Left lung (tissue), 4 donors: ENCODE measurements at regions not wholly inside any gene's neighbourhood (a gene's known extent, or its start where the extent isn't known, plus 50 kb on each side); places are given as distances from the start of the nearest gene placed in this dataset.
"Not testable (repeated sequence)": the region's sequence is repeated elsewhere in the genome, so short reads cannot be mapped to it uniquely, and the experiment has no call there.

Experiments used
- ATAC-seq: fragments of 200-7000 bp; cut with Tn5 transposase; one replicate; pipeline ENCODE4 v1.9.1; 2020; ENCODE audit warnings: moderate library complexity
- DNase-seq, 4 donors: peaks; one replicate each; pipeline ENCODE4 v3.0.0-alpha.2; 2013 to 2020
- H3K27ac ChIP-seq, 2 donors: fragments of 200-600 bp; sonication (generic) in 1 of 2; one replicate each; pipeline versions ENCODE4 v1.5.0 to v1.8.0; 2020 to 2021
- H3K27me3 ChIP-seq, 2 donors: fragments of 200-600 bp; sonication (generic) in 1 of 2; one replicate each; pipeline versions ENCODE4 v1.5.0 to v1.8.0; 2020 to 2021
- H3K36me3 ChIP-seq, 2 donors: fragments of 200-600 bp; sonication (generic) in 1 of 2; one replicate each; pipeline versions ENCODE4 v1.5.0 to v1.8.0; 2020 to 2021
- H3K4me1 ChIP-seq, 2 donors: fragments of 200-600 bp; one replicate each; pipeline ENCODE4 v1.8.0; 2021
- H3K4me3 ChIP-seq, 2 donors: fragments of 200-600 bp; sonication (generic) in 1 of 2; one replicate each; pipeline versions ENCODE4 v1.5.0 to v1.8.0; 2020 to 2021; ENCODE audit warnings: mild to moderate bottlenecking in 1 of 2
- H3K9me3 ChIP-seq, 2 donors: fragments of 200-600 bp; sonication (generic) in 1 of 2; one replicate each; pipeline versions ENCODE4 v1.5.0 to v1.8.0; 2020 to 2021
- CTCF ChIP-seq, 2 donors: fragments of 200-600 bp; sonication (generic) in 1 of 2; IDR thresholded peaks; one replicate each; pipeline versions ENCODE4 v1.5.0 to v1.8.0; 2021; ENCODE audit warnings: antibody characterized with exemption in 2 of 2
- intact Hi-C, 2 donors: fragments of 100-400 bp; cut with DNase I; formaldehyde crosslinking; loops; one replicate each; pipeline versions ENCODE4 v1.11.2 to v1.14.2; 2022
- donor health status: DM: no; HTN: yes; CAD: no.
- donor health status: DM: no; HTN: no; CAD: no.

DNA sequence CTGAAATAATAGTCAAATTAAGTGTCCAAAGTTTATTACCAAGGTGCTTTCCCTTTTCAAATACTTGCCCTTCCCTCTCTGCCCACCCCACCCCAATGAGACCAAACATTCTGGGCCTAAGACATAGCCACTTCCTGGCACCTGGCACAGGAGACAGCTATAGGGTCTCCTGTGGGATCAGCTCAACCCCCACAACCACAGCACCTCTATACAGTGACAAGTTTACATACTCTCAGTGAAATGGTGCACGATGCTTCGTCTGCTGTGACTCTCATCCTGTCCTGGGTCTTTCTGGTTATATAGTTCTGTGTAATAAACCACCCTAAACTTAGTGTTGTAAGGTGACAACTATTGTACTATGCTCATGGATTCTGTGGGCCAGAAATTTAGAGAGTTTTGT is 466.2 kb downstream of the FBXO15 start:
- H3K27ac ChIP-seq: no peak overlapping the region
- no peaks in the 10 kb centered on the region for H3K27me3 ChIP-seq
- no peak for TF ChIP-seq CTCF (IDR thresholded peaks at IDR 0.05)
- no peaks in the 10 kb centered on the region for H3K4me1 ChIP-seq
- H3K4me3 ChIP-seq: no peak overlapping the region
- ATAC-seq (no peak), DNase-seq (no peak)
- H3K9me3 ChIP-seq: no peaks in the 10 kb centered on the region
- H3K36me3 ChIP-seq: no peaks in the 10 kb centered on the region
- intact Hi-C loops: loop anchor here in 1 of 2 donors (5.0 kb wide), 1 partner anchor 51 kb away; no protein-coding TSS in a partner anchor

- Histone ChIP-seq H3K9me3 (no peaks in the 10 kb centered on the region), H3K27me3 (no peaks in the 10 kb centered on the region), H3K4me3 (no peak overlapping the region), H3K4me1 (no peaks in the 10 kb centered on the region), H3K27ac (no peak overlapping the region), H3K36me3 (no peaks in the 10 kb centered on the region)
- intact Hi-C loops: loop anchor here in 1 of 2 donors (5.0 kb wide), 1 partner anchor 52 kb away; no protein-coding TSS in a partner anchor
- no peak for ATAC-seq
- TF ChIP-seq CTCF (IDR thresholded peaks at IDR 0.05): no peak
- DNase-seq: no peak
Observed at GRCh38 chr18:73679941-73680712, 467.5 kb downstream of the FBXO15 start.

GRCh38 chr18:73677450-73677849 is 470.2 kb downstream of the FBXO15 start:
- no peak for TF ChIP-seq CTCF (IDR thresholded peaks at IDR 0.05)
- Histone ChIP-seq H3K4me3 (no peak overlapping the region), H3K27me3 (no peaks in the 10 kb centered on the region), H3K27ac (no peak overlapping the region), H3K4me1 (no peaks in the 10 kb centered on the region), H3K9me3 (no peaks in the 10 kb centered on the region), H3K36me3 (no peaks in the 10 kb centered on the region)
- DNase-seq (no peak), ATAC-seq (no peak)
- intact Hi-C loops: no loop called here

GRCh38 chr18:73674125-73674865 is 473.3 kb downstream of the FBXO15 start:
- intact Hi-C loops: no loop called here
- TF ChIP-seq CTCF (IDR thresholded peaks at IDR 0.05): no peak
- ATAC-seq: no peak
- no peaks in the 10 kb centered on the region for H3K27me3 ChIP-seq
- no peaks in the 10 kb centered on the region for H3K4me1 ChIP-seq
- no peaks in the 10 kb centered on the region for H3K9me3 ChIP-seq
- no peak overlapping the region for H3K4me3 ChIP-seq
- no peak for DNase-seq
- no peaks in the 10 kb centered on the region for H3K36me3 ChIP-seq
- no peak overlapping the region for H3K27ac ChIP-seq

DNA sequence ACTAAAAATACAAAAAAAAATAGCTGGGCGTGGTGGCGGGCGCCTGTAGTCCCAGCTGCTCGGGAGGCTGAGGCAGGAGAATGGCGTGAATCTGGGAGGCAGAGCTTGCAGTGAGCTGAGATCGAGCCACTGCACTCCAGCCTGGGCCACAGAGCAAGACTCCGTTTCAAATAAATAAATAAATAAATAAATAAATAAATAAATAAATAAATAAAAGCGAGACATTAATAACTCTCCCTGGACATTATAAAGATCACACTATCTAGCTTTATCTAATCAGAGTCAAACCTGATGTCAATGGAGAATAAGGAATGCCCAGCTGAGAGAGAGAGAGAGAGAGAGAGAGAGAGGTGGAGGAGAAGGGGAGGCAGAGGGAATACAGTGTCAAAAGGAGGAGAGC is 476.2 kb downstream of the FBXO15 start:
- ATAC-seq, H3K27me3 ChIP-seq, H3K4me1 ChIP-seq, H3K27ac ChIP-seq, H3K4me3 ChIP-seq, H3K9me3 ChIP-seq, H3K36me3 ChIP-seq, DNase-seq, intact Hi-C loops: not testable (repeated sequence)
